Naive B cell (primary cell): ENCODE measurements at regions not wholly inside any gene's neighbourhood (a gene's known extent, or its start where the extent isn't known, plus 50 kb on each side); places are given as distances from the start of the nearest gene placed in this dataset.
"Not testable (repeated sequence)": the region's sequence is repeated elsewhere in the genome, so short reads cannot be mapped to it uniquely, and the experiment has no call there.

Experiments
- ATAC-seq, 2 donors: fragments of 150-1000 bp; cut with Tn5 transposase; 2 replicates each; pipeline ENCODE4 v1.10.0; 2021; ENCODE audit warnings: low read depth in 2 of 2, mild to moderate bottlenecking in 2 of 2, moderate library complexity in 2 of 2
- DNase-seq: peaks from one replicate; pipeline ENCODE4 v3.0.0; 2022
- H3K27ac Mint-ChIP-seq, 6 donors: one replicate each; pipeline ENCODE4 v1.8.0; 2020 to 2022; ENCODE audit warnings: mild to moderate bottlenecking in 6 of 6, mixed read lengths in 6 of 6, moderate library complexity in 5 of 6, inconsistent platforms in 2 of 6
- H3K27me3 Mint-ChIP-seq, 3 donors: one replicate each; pipeline ENCODE4 v1.8.0; 2021 to 2022; ENCODE audit warnings: mixed read lengths in 3 of 3, mild to moderate bottlenecking in 1 of 3
- H3K36me3 Mint-ChIP-seq, 2 donors: one replicate each; pipeline ENCODE4 v1.8.0; 2020 to 2022; ENCODE audit warnings: mixed read lengths in 2 of 2, inconsistent platforms in 1 of 2, mild to moderate bottlenecking in 1 of 2
- H3K4me1 Mint-ChIP-seq, 3 donors: one replicate each; pipeline ENCODE4 v1.8.0; 2020 to 2022; ENCODE audit warnings: mixed read lengths in 3 of 3, inconsistent platforms in 1 of 3, mild to moderate bottlenecking in 1 of 3, moderate library complexity in 1 of 3
- H3K4me3 Mint-ChIP-seq, 8 donors: one replicate each; pipeline ENCODE4 v1.8.0; 2020 to 2022; ENCODE audit warnings: mild to moderate bottlenecking in 8 of 8, mixed read lengths in 8 of 8, moderate library complexity in 8 of 8, inconsistent platforms in 2 of 8
- H3K9me3 Mint-ChIP-seq, 7 donors: one replicate each; pipeline ENCODE4 v1.8.0; 2020 to 2022; ENCODE audit warnings: mixed read lengths in 7 of 7, mild to moderate bottlenecking in 5 of 7, inconsistent platforms in 2 of 7, moderate library complexity in 1 of 7

DNA sequence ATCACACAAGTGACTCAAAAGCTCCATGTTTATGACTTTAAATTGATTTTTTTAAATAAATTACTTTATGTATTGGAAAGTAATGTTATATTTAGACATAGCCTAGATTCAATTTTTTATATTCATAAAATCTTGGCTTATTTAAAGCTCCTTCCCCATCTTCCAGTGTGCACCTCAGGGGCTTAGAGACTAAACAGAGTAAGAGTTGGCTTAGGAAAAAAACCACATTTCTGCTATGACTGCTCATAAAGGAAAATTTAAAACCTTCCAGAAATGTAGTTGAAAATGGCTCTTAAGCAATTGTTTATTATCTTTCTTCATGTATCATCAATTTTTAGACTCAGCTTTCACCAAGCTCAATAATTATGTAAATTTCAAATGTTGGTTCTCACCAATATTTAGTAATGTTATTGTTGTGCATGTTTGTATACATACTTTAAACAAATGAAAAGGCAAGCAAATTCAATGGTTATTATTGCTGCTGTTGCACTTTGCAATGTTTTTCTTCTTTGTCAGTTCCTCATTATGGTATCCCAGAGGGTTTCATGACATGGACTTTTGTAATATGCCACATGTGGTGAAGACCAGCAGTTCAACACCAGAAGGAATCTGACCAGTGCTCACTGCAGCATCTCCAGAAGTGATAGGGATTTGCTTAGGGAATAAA lies 700.1 kb upstream of the ANKRD30A start:
- Mint-ChIP-seq H3K4me3 (no peak overlapping the region), H3K36me3 (no peaks in the 10 kb centered on the region), H3K27ac (peak overlapping the region in 1 of 6 donors; percentile 31), H3K4me1 (no peaks in the 10 kb centered on the region), H3K9me3 (peaks cover 6 to 21% (median 10%) of the 10 kb centered on the region in 7 donors), H3K27me3 (no peaks in the 10 kb centered on the region)
- no peak for ATAC-seq
- DNase-seq: no peak

GRCh38 chr10:36424502-36424901 lies 700.9 kb upstream of the ANKRD30A start:
- H3K4me1 Mint-ChIP-seq: no peaks in the 10 kb centered on the region
- ATAC-seq (no peak), DNase-seq (no peak)
- H3K27me3 Mint-ChIP-seq: no peaks in the 10 kb centered on the region
- H3K27ac Mint-ChIP-seq: no peak overlapping the region
- peaks cover 6 to 18% (median 10%) of the 10 kb centered on the region in 7 donors for H3K9me3 Mint-ChIP-seq
- H3K4me3 Mint-ChIP-seq: no peak overlapping the region
- no peaks in the 10 kb centered on the region for H3K36me3 Mint-ChIP-seq

- ATAC-seq: no peak
- Mint-ChIP-seq H3K27ac (no peak overlapping the region), H3K4me3 (no peak overlapping the region), H3K27me3 (no peaks in the 10 kb centered on the region), H3K4me1 (no peaks in the 10 kb centered on the region), H3K9me3 (peaks cover 2 to 14% (median 6%) of the 10 kb centered on the region in 7 donors), H3K36me3 (no peaks in the 10 kb centered on the region)
- DNase-seq: no peak
Measured at GRCh38 chr10:36423821-36424248, 701.6 kb upstream of the ANKRD30A start.

DNA sequence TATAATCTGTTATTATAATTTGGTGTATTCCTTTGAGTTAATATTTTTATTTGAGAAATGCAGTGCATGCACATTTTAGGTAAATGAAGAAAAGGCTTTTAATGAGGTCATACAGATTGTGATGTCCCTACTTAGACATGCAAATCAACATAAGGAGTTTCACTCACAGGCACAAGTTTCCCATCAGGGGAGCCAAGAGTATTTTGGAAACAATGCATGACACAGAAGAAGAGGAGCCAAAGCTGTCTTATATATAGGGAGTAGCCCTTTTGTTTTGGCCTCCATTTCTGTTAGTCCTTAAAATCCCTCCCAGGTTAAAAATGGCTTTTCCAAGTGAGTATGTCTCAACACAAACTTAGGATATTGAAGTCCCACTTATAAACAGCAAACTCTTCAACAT lies 703.4 kb upstream of the ANKRD30A start:
- Mint-ChIP-seq H3K4me1 (no peaks in the 10 kb centered on the region), H3K36me3 (no peaks in the 10 kb centered on the region), H3K27me3 (no peaks in the 10 kb centered on the region), H3K27ac (no peak overlapping the region), H3K4me3 (no peak overlapping the region), H3K9me3 (peaks cover 0 to 15% (median 7%) of the 10 kb centered on the region in 7 donors)
- ATAC-seq: no peak
- DNase-seq: no peak

GRCh38 chr10:36416513-36416912 lies 708.9 kb upstream of the ANKRD30A start:
- peaks cover 4 to 29% (median 15%) of the 10 kb centered on the region in 7 donors for H3K9me3 Mint-ChIP-seq
- DNase-seq: no peak
- H3K27me3 Mint-ChIP-seq: no peaks in the 10 kb centered on the region
- H3K27ac Mint-ChIP-seq: no peak overlapping the region
- H3K36me3 Mint-ChIP-seq: peaks cover 0 to 5% of the 10 kb centered on the region in 2 donors
- H3K4me3 Mint-ChIP-seq: no peak overlapping the region
- no peak for ATAC-seq
- no peaks in the 10 kb centered on the region for H3K4me1 Mint-ChIP-seq

GRCh38 chr10:36412942-36413341 lies 712.5 kb upstream of the ANKRD30A start:
- no peak overlapping the region for H3K27ac Mint-ChIP-seq
- peaks cover 0 to 5% of the 10 kb centered on the region in 2 donors for H3K36me3 Mint-ChIP-seq
- ATAC-seq: no peak
- H3K27me3 Mint-ChIP-seq: no peaks in the 10 kb centered on the region
- peaks cover 4 to 28% (median 14%) of the 10 kb centered on the region in 7 donors for H3K9me3 Mint-ChIP-seq
- DNase-seq: no peak
- H3K4me1 Mint-ChIP-seq: no peaks in the 10 kb centered on the region
- H3K4me3 Mint-ChIP-seq: no peak overlapping the region

DNA sequence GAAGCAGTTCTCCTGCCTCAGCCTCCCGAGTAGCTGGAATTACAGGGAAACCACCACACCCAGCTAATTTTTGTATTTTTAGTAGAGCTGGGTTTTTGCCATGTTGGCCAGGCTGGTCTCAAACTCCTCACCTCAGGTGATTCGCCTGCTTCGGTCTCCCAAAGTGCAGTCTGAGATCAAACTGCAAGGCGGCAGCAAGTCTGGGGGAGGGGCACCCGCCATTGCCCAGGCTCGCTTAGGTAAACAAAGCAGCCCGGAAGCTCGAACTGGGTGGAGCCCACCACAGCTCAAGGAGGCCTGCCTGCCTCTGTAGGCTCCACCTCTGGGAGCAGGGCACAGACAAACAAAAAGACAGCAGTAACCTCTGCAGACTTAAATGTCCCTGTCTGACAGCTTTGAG lies 725.2 kb upstream of the ANKRD30A start:
- peaks cover 0 to 13% (median 4%) of the 10 kb centered on the region in 7 donors for H3K9me3 Mint-ChIP-seq
- ATAC-seq, H3K27ac Mint-ChIP-seq, H3K27me3 Mint-ChIP-seq, DNase-seq, H3K4me1 Mint-ChIP-seq, H3K36me3 Mint-ChIP-seq, H3K4me3 Mint-ChIP-seq: not testable (repeated sequence)

- ATAC-seq: no peak
- Mint-ChIP-seq H3K9me3 (peaks cover 0 to 5% (median 2%) of the 10 kb centered on the region in 7 donors), H3K27me3 (peaks cover 0 to 3% (median 0%) of the 10 kb centered on the region in 3 donors), H3K4me3 (no peak overlapping the region), H3K4me1 (no peaks in the 10 kb centered on the region), H3K27ac (no peak overlapping the region), H3K36me3 (no peaks in the 10 kb centered on the region)
- no peak for DNase-seq
Measured at GRCh38 chr10:36393801-36394200, 731.6 kb upstream of the ANKRD30A start.

- Mint-ChIP-seq H3K36me3 (no peaks in the 10 kb centered on the region), H3K9me3 (peaks cover 0 to 2% (median 0%) of the 10 kb centered on the region in 7 donors), H3K27me3 (no peaks in the 10 kb centered on the region), H3K4me1 (no peaks in the 10 kb centered on the region), H3K4me3 (no peak overlapping the region), H3K27ac (no peak overlapping the region)
- ATAC-seq (no peak), DNase-seq (no peak)
Measured at GRCh38 chr10:36391405-36391804, 734.0 kb upstream of the ANKRD30A start.

GRCh38 chr10:36390221-36390620 lies 735.2 kb upstream of the ANKRD30A start:
- Mint-ChIP-seq H3K4me3 (no peak overlapping the region), H3K27ac (no peak overlapping the region), H3K4me1 (no peaks in the 10 kb centered on the region), H3K9me3 (peaks cover 0 to 2% (median 0%) of the 10 kb centered on the region in 7 donors), H3K27me3 (no peaks in the 10 kb centered on the region), H3K36me3 (no peaks in the 10 kb centered on the region)
- ATAC-seq (no peak), DNase-seq (no peak)

DNA sequence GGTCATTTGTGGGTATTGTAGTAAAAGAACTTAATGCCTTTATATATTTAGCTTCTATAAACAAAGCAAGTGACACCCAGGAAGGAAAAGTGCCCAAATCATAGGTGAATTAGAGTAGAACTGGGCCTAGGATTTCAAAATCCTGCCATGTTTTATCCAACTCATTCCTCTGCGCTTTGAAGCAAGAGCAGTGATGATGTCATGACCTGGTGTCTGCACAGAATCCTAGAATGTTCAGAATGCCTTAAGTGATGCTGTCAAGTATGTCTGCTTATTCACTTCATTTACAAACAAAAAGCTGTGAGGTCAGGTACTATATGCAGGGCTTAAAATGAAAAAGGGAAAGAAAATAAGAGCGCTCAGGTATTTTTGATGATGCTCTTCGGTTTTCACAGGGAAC lies 737.2 kb upstream of the ANKRD30A start:
- no peak overlapping the region for H3K27ac Mint-ChIP-seq
- H3K4me3 Mint-ChIP-seq: no peak overlapping the region
- H3K4me1 Mint-ChIP-seq: no peaks in the 10 kb centered on the region

DNA sequence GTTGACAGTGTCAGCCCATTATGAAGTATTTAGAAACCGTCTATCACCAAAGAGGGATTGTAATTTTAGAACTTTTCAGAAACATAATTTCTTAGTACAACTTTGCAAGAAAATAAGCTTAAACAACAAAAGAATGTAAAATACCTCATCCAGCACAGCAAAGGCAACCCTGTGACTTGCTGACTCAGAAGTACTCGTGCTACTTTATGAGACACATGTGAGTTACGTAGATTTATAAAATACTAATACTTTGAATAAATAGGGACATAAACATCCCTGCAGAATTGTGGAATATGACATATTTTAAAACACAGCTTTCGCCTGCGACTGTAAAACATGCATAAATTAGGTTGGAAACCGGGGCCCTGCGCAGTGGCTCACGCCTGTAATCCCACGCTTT lies 739.7 kb upstream of the ANKRD30A start:
- H3K36me3 Mint-ChIP-seq: no peaks in the 10 kb centered on the region
- DNase-seq (no peak), ATAC-seq (no peak)
- no peaks in the 10 kb centered on the region for H3K4me1 Mint-ChIP-seq
- peaks cover 0 to 8% (median 0%) of the 10 kb centered on the region in 7 donors for H3K9me3 Mint-ChIP-seq
- H3K27me3 Mint-ChIP-seq: no peaks in the 10 kb centered on the region
- no peak overlapping the region for H3K4me3 Mint-ChIP-seq
- H3K27ac Mint-ChIP-seq: no peak overlapping the region

More for the DNA sequence above, 737.2 kb upstream of the ANKRD30A start:
- H3K36me3 Mint-ChIP-seq: no peaks in the 10 kb centered on the region
- H3K27me3 Mint-ChIP-seq: no peaks in the 10 kb centered on the region
- no peak for DNase-seq
- H3K9me3 Mint-ChIP-seq: peaks cover 0 to 8% (median 0%) of the 10 kb centered on the region in 7 donors
- ATAC-seq: no peak

DNA sequence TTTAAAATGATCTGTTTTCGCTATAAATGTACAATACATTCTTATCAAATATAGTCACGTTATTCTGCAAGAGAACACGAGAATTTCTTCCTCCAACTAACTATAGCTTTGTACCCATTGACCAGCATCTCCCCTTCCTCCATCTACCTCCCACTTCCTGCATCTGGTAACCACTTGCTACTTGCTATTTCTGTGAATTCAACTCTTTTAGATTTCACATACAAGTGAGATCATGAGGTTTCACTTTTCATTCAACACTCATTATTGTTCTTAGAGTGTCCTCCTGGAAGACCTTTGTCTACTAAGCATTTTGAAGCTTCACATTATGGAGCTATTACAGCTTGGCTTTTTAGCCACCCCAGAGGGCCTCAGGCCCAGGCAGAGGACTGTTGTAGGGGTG lies 741.3 kb upstream of the FZD8 start:
- Mint-ChIP-seq H3K4me1 (no peaks in the 10 kb centered on the region), H3K4me3 (no peak overlapping the region), H3K9me3 (peaks cover 0 to 8% (median 1%) of the 10 kb centered on the region in 7 donors), H3K27me3 (no peaks in the 10 kb centered on the region), H3K36me3 (no peaks in the 10 kb centered on the region), H3K27ac (no peak overlapping the region)
- DNase-seq (no peak), ATAC-seq (no peak)

- no peak for ATAC-seq
- H3K4me1 Mint-ChIP-seq: no peaks in the 10 kb centered on the region
- no peak overlapping the region for H3K27ac Mint-ChIP-seq
- no peaks in the 10 kb centered on the region for H3K27me3 Mint-ChIP-seq
- H3K4me3 Mint-ChIP-seq: no peak overlapping the region
- no peaks in the 10 kb centered on the region for H3K36me3 Mint-ChIP-seq
- DNase-seq: no peak
- peaks cover 0 to 8% (median 6%) of the 10 kb centered on the region in 7 donors for H3K9me3 Mint-ChIP-seq
Measured at GRCh38 chr10:36381748-36382147, 739.7 kb upstream of the FZD8 start.
